Right cardiac atrium (tissue), 5 donors: ENCODE measurements at regions not wholly inside any gene's neighbourhood (a gene's known extent, or its start where the extent isn't known, plus 50 kb on each side); places are given as distances from the start of the nearest gene placed in this dataset.
"Not testable (repeated sequence)": the region's sequence is repeated elsewhere in the genome, so short reads cannot be mapped to it uniquely, and the experiment has no call there.

Source experiments
- ATAC-seq, 2 donors: fragments of 200-7000 bp; cut with Tn5 transposase; one replicate each; pipeline versions ENCODE4 v1.8.0 to v1.9.1; 2020; ENCODE audit warnings: moderate library complexity in 2 of 2, mild to moderate bottlenecking in 1 of 2
- DNase-seq, 3 donors: peaks; one replicate each; pipeline ENCODE4 v3.0.0-alpha.2; 2020
- H3K27ac ChIP-seq: one replicate; pipeline ENCODE4 v1.5.1; 2013; ENCODE audit warnings: mild to moderate bottlenecking, low read length, control low read depth, moderate library complexity
- H3K27me3 ChIP-seq: one replicate; pipeline ENCODE4 v1.6.1; 2013; ENCODE audit not compliant: control insufficient read depth, insufficient read depth
- H3K4me1 ChIP-seq: one replicate; pipeline ENCODE4 v1.6.1; 2013; ENCODE audit warnings: low read length; ENCODE audit not compliant: control insufficient read depth, insufficient read depth
- H3K4me3 ChIP-seq: one replicate; pipeline ENCODE4 v1.5.1; 2013; ENCODE audit warnings: low read length, control low read depth
- H3K9me3 ChIP-seq: one replicate; pipeline ENCODE4 v1.6.1; 2013; ENCODE audit warnings: low read length; ENCODE audit not compliant: control insufficient read depth
- WGBS: extraction: QIAGEN DNeasy Blood & Tissue Kit; methylation state at CpG from one replicate; pipeline ENCODE4 v1.1.7; 2013; 5-methylcytosine and 5-hydroxymethylcytosine counted together
- intact Hi-C, 4 donors: fragments of 100-400 bp; cut with DNase I; formaldehyde crosslinking; loops; one replicate each; pipeline versions ENCODE4 v1.11.0 to v1.14.0; 2022 to 2023
- donor health status: healthy with polysubstance abuse.
- donor health status: DM: no; HTN: yes; CAD: no.
- donor health status: DM: no; HTN: no; CAD: no.
- donor health status: DM: no; HTN: yes; CAD: no; lungs with severe emphysema.
- donor health status: DM: yes; HTN: yes; CAD: no.

- no peak overlapping the region for H3K4me3 ChIP-seq
- ATAC-seq (no peak), DNase-seq (no peak)
- H3K27me3 ChIP-seq: no peaks in the 10 kb centered on the region
- intact Hi-C loops: no loop called here
- H3K4me1 ChIP-seq: no peaks in the 10 kb centered on the region
- H3K9me3 ChIP-seq: no peaks in the 10 kb centered on the region
- 75% methylated on average over 1 of the region's 1 CpG for WGBS
- no peak overlapping the region for H3K27ac ChIP-seq
These were observed 254.6 kb upstream of the CYLC2 start for GRCh38 chr9:102740578-102740977.

GRCh38 chr9:102728946-102729345, 266.2 kb upstream of the CYLC2 start:
- no peak for ATAC-seq
- DNase-seq: no peak
- intact Hi-C loops: no loop called here
- Histone ChIP-seq H3K27ac (no peak overlapping the region), H3K27me3 (no peaks in the 10 kb centered on the region), H3K4me1 (no peaks in the 10 kb centered on the region), H3K4me3 (no peak overlapping the region), H3K9me3 (no peaks in the 10 kb centered on the region)
- 88% methylated on average over 6 of the region's 6 CpGs for WGBS

- H3K27me3 ChIP-seq: no peaks in the 10 kb centered on the region
- no peak overlapping the region for H3K4me3 ChIP-seq
- WGBS: 90% methylated on average over 3 of the region's 3 CpGs
- no peaks in the 10 kb centered on the region for H3K9me3 ChIP-seq
- H3K27ac ChIP-seq: no peak overlapping the region
- DNase-seq (no peak), ATAC-seq (no peak)
- H3K4me1 ChIP-seq: no peaks in the 10 kb centered on the region
- intact Hi-C loops: no loop called here
These were observed 280.9 kb upstream of the CYLC2 start for GRCh38 chr9:102714184-102714583.

- DNase-seq, H3K27ac ChIP-seq, H3K4me1 ChIP-seq, H3K27me3 ChIP-seq, H3K4me3 ChIP-seq, intact Hi-C loops, H3K9me3 ChIP-seq, ATAC-seq: not testable (repeated sequence)
- WGBS: 87% methylated on average over 8 of the region's 8 CpGs
These were observed 282.2 kb upstream of the CYLC2 start for GRCh38 chr9:102712910-102713309.

- DNase-seq (no peak), ATAC-seq (no peak)
- WGBS: 66% methylated on average over 5 of the region's 5 CpGs
- H3K4me3 ChIP-seq: no peak overlapping the region
- H3K27me3 ChIP-seq: no peaks in the 10 kb centered on the region
- no peak overlapping the region for H3K27ac ChIP-seq
- H3K4me1 ChIP-seq: no peaks in the 10 kb centered on the region
- intact Hi-C loops: no loop called here
- no peaks in the 10 kb centered on the region for H3K9me3 ChIP-seq
These were observed 294.2 kb upstream of the CYLC2 start for GRCh38 chr9:102700936-102701335.

GRCh38 chr9:102669220-102669619, 325.9 kb upstream of the CYLC2 start:
- Histone ChIP-seq H3K27me3 (no peaks in the 10 kb centered on the region), H3K4me1 (no peaks in the 10 kb centered on the region), H3K4me3 (no peak overlapping the region), H3K27ac (no peak overlapping the region), H3K9me3 (no peaks in the 10 kb centered on the region)
- 53% methylated on average over 3 of the region's 3 CpGs for WGBS
- intact Hi-C loops: no loop called here
- no peak for ATAC-seq
- no peak for DNase-seq

GRCh38 chr9:102652471-102652870, 342.7 kb upstream of the CYLC2 start:
- Histone ChIP-seq H3K4me3 (no peak overlapping the region), H3K4me1 (no peaks in the 10 kb centered on the region), H3K27me3 (no peaks in the 10 kb centered on the region), H3K9me3 (no peaks in the 10 kb centered on the region), H3K27ac (no peak overlapping the region)
- intact Hi-C loops: no loop called here
- ATAC-seq (no peak), DNase-seq (no peak)
- WGBS: 83% methylated on average over 5 of the region's 5 CpGs

GRCh38 chr9:102650896-102651295, 344.2 kb upstream of the CYLC2 start:
- WGBS: 84% methylated on average over 2 of the region's 2 CpGs
- intact Hi-C loops: no loop called here
- H3K4me3 ChIP-seq: no peak overlapping the region

GRCh38 chr9:102642651-102643050, 352.5 kb upstream of the CYLC2 start:
- intact Hi-C loops: no loop called here
- Histone ChIP-seq H3K9me3 (no peaks in the 10 kb centered on the region), H3K4me3 (no peak overlapping the region), H3K27ac (no peak overlapping the region), H3K4me1 (no peaks in the 10 kb centered on the region), H3K27me3 (no peaks in the 10 kb centered on the region)
- 29% methylated on average over 1 of the region's 1 CpG for WGBS
- DNase-seq (no peak), ATAC-seq (no peak)

More at GRCh38 chr9:102650896-102651295, 344.2 kb upstream of the CYLC2 start:
- H3K27me3 ChIP-seq: no peaks in the 10 kb centered on the region
- no peaks in the 10 kb centered on the region for H3K9me3 ChIP-seq
- DNase-seq (no peak), ATAC-seq (no peak)
- H3K4me1 ChIP-seq: no peaks in the 10 kb centered on the region
- H3K27ac ChIP-seq: no peak overlapping the region

- DNase-seq: no peak
- H3K27ac ChIP-seq: no peak overlapping the region
- H3K27me3 ChIP-seq: no peaks in the 10 kb centered on the region
- no peaks in the 10 kb centered on the region for H3K4me1 ChIP-seq
- H3K9me3 ChIP-seq: peaks cover 2% of the 10 kb centered on the region
- no peak overlapping the region for H3K4me3 ChIP-seq
- intact Hi-C loops: no loop called here
- ATAC-seq: no peak
These were observed 363.6 kb upstream of the CYLC2 start for GRCh38 chr9:102631559-102631958.

GRCh38 chr9:102609461-102609860, 385.7 kb upstream of the CYLC2 start:
- DNase-seq (no peak), ATAC-seq (no peak)
- WGBS: 76% methylated on average over 2 of the region's 2 CpGs
- no peaks in the 10 kb centered on the region for H3K27me3 ChIP-seq
- no peak overlapping the region for H3K4me3 ChIP-seq
- H3K9me3 ChIP-seq: no peaks in the 10 kb centered on the region
- intact Hi-C loops: no loop called here
- H3K4me1 ChIP-seq: no peaks in the 10 kb centered on the region
- no peak overlapping the region for H3K27ac ChIP-seq
